ENCODE measurements at regions not wholly inside any gene's neighbourhood (a gene's known extent, or its start where the extent isn't known, plus 50 kb on each side); places are given as distances from the start of the nearest gene placed in this dataset.

DNA sequence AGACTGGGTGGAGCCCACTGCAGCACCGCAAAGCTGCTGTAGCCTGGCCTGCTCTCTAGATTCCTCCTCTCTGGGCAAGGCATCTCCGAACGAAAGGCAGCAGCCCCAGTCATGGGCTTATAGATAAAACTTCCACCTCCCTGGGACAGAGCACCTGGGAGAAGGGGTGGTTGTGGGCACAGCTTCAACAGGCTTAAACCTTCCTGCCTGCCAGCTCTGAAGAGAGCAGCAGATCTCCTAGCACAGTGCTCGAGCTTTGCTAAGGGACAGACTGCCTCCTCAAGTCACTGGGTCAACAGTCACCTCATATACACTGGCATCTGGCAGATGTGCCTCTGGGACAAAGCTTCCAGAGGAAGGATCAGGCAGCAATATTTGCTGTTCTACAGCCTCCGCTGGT lies 117.3 kb downstream of the EHF start:
- DNase-seq: no peak
- H3K27me3 Mint-ChIP-seq: peaks cover 27% of the 10 kb centered on the region
- no peaks in the 10 kb centered on the region for H3K36me3 Mint-ChIP-seq (ENCODE audit: low read depth)
- ATAC-seq: no peak
- intact Hi-C loops (cut with micrococcal nuclease): no loop called here
- no peak overlapping the region for H3K27ac Mint-ChIP-seq
- H3K9me3 Mint-ChIP-seq: peaks cover 2% of the 10 kb centered on the region
- POLR2A ChIA-PET: no interaction called here
- CTCF ChIA-PET: interaction anchor here (1.5 kb wide), 1 partner anchor 14 kb away, joined by 4 read pairs; no protein-coding TSS in a partner anchor
- no peak overlapping the region for H3K4me3 Mint-ChIP-seq
- TF ChIP-seq, protein P1, sequence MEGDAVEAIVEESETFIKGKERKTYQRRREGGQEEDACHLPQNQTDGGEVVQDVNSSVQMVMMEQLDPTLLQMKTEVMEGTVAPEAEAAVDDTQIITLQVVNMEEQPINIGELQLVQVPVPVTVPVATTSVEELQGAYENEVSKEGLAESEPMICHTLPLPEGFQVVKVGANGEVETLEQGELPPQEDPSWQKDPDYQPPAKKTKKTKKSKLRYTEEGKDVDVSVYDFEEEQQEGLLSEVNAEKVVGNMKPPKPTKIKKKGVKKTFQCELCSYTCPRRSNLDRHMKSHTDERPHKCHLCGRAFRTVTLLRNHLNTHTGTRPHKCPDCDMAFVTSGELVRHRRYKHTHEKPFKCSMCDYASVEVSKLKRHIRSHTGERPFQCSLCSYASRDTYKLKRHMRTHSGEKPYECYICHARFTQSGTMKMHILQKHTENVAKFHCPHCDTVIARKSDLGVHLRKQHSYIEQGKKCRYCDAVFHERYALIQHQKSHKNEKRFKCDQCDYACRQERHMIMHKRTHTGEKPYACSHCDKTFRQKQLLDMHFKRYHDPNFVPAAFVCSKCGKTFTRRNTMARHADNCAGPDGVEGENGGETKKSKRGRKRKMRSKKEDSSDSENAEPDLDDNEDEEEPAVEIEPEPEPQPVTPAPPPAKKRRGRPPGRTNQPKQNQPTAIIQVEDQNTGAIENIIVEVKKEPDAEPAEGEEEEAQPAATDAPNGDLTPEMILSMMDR (IDR thresholded peaks at IDR 0.05): no peak
- H3K4me1 Mint-ChIP-seq (ENCODE audit: low read depth): no peaks in the 10 kb centered on the region

- Mint-ChIP-seq H3K27me3 (peaks cover 25% of the 10 kb centered on the region), H3K9me3 (peaks cover 2% of the 10 kb centered on the region), H3K36me3 (ENCODE audit: low read depth) (no peaks in the 10 kb centered on the region), H3K4me3 (no peak overlapping the region), H3K27ac (no peak overlapping the region), H3K4me1 (ENCODE audit: low read depth) (no peaks in the 10 kb centered on the region)
- TF ChIP-seq, protein P1 (IDR thresholded peaks at IDR 0.05): no peak
- CTCF ChIA-PET: no interaction called here
- POLR2A ChIA-PET: no interaction called here
- intact Hi-C loops (cut with micrococcal nuclease): no loop called here
- ATAC-seq: no peak
- no peak for DNase-seq
These were observed 111.9 kb downstream of the EHF start for GRCh38 chr11:34732831-34733230.

- CTCF ChIA-PET: no interaction called here
- intact Hi-C loops (cut with micrococcal nuclease): no loop called here
- no peak overlapping the region for H3K27ac Mint-ChIP-seq
- ATAC-seq (no peak), DNase-seq (no peak)
- TF ChIP-seq, protein P1 (IDR thresholded peaks at IDR 0.05): no peak
- no peaks in the 10 kb centered on the region for H3K36me3 Mint-ChIP-seq (ENCODE audit: low read depth)
- no peak overlapping the region for H3K4me3 Mint-ChIP-seq
- POLR2A ChIA-PET: no interaction called here
- H3K27me3 Mint-ChIP-seq: peaks cover 23% of the 10 kb centered on the region
- H3K9me3 Mint-ChIP-seq: no peaks in the 10 kb centered on the region
- H3K4me1 Mint-ChIP-seq (ENCODE audit: low read depth): no peaks in the 10 kb centered on the region
These were observed 110.7 kb downstream of the EHF start for GRCh38 chr11:34731603-34732002.

- CTCF ChIA-PET: no interaction called here
- no peak overlapping the region for H3K4me3 Mint-ChIP-seq
- H3K4me1 Mint-ChIP-seq (ENCODE audit: low read depth): no peaks in the 10 kb centered on the region
- no peak overlapping the region for H3K27ac Mint-ChIP-seq
- POLR2A ChIA-PET: no interaction called here
- peaks cover 22% of the 10 kb centered on the region for H3K27me3 Mint-ChIP-seq
- ATAC-seq (no peak), DNase-seq (no peak)
- no peaks in the 10 kb centered on the region for H3K9me3 Mint-ChIP-seq
- no peaks in the 10 kb centered on the region for H3K36me3 Mint-ChIP-seq (ENCODE audit: low read depth)
- intact Hi-C loops (cut with micrococcal nuclease): no loop called here
- TF ChIP-seq, protein P1 (IDR thresholded peaks at IDR 0.05): no peak
These were observed 109.8 kb downstream of the EHF start for GRCh38 chr11:34730544-34731295.

DNA sequence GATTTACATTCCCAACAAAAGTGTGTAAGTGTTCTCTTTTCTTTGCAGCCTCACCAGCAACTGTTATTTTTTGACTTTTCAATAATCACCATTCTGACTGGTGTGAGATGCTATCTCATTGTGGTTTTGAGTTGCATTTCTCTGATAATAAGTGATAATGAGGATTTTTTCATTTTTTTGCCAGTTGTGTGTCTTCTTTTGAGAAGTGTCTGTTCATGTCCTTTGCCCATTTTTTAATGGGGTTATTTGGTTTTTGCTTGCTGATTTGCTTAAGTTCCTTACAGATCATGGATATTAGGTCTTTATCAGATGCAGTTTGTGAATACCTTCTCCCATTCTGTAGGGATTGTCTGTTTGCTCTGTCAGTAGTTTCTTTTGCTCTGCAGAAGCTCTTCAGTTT lies 107.7 kb downstream of the EHF start:
- Mint-ChIP-seq H3K9me3 (peaks cover 3% of the 10 kb centered on the region), H3K4me1 (ENCODE audit: low read depth) (no peaks in the 10 kb centered on the region), H3K27me3 (peaks cover 19% of the 10 kb centered on the region), H3K4me3 (no peak overlapping the region), H3K27ac (no peak overlapping the region), H3K36me3 (ENCODE audit: low read depth) (no peaks in the 10 kb centered on the region)
- intact Hi-C loops (cut with micrococcal nuclease): no loop called here
- no peak for DNase-seq
- TF ChIP-seq, protein P1 (IDR thresholded peaks at IDR 0.05): no peak
- ChIA-PET CTCF (no interaction called here), POLR2A (no interaction called here)
- no peak for ATAC-seq
